Astrocyte of the spinal cord (primary cell): ENCODE measurements at regions not wholly inside any gene's neighbourhood (a gene's known extent, or its start where the extent isn't known, plus 50 kb on each side); places are given as distances from the start of the nearest gene placed in this dataset.

Experiments used
- DNase-seq: peaks from one replicate; pipeline ENCODE4 v3.0.0; 2011; ENCODE audit warnings: low read depth, low spot score
- H3K4me3 ChIP-seq: 2 replicates; pipeline ENCODE4 v1.5.1; 2011; ENCODE audit warnings: low read depth, mild to moderate bottlenecking, low read length, moderate library complexity
- in situ Hi-C: cut with HindIII; loops from 2 replicates; pipeline ENCODE4 v1.10.0; 2017; ENCODE audit warnings: low sequenced_read_pairs
- TF ChIP-seq, protein P1 (sequence below): IDR thresholded peaks from 2 replicates; pipeline ENCODE4 v1.5.1; 2012; ENCODE audit warnings: low read depth, mild to moderate bottlenecking, low read length, inconsistent platforms

GRCh38 chr14:65938738-65939137 is 526.2 kb downstream of the FUT8 start:
- TF ChIP-seq, protein P1, sequence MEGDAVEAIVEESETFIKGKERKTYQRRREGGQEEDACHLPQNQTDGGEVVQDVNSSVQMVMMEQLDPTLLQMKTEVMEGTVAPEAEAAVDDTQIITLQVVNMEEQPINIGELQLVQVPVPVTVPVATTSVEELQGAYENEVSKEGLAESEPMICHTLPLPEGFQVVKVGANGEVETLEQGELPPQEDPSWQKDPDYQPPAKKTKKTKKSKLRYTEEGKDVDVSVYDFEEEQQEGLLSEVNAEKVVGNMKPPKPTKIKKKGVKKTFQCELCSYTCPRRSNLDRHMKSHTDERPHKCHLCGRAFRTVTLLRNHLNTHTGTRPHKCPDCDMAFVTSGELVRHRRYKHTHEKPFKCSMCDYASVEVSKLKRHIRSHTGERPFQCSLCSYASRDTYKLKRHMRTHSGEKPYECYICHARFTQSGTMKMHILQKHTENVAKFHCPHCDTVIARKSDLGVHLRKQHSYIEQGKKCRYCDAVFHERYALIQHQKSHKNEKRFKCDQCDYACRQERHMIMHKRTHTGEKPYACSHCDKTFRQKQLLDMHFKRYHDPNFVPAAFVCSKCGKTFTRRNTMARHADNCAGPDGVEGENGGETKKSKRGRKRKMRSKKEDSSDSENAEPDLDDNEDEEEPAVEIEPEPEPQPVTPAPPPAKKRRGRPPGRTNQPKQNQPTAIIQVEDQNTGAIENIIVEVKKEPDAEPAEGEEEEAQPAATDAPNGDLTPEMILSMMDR = no peak
- DNase-seq = no peak
- in situ Hi-C loops = no loop called here
- no peak overlapping the region for H3K4me3 ChIP-seq

GRCh38 chr14:65939184-65939583 is 526.7 kb downstream of the FUT8 start:
- H3K4me3 ChIP-seq = no peak overlapping the region
- in situ Hi-C loops = no loop called here
- DNase-seq = no peak
- TF ChIP-seq, protein P1 = no peak

GRCh38 chr14:65940056-65940735 is 527.7 kb downstream of the FUT8 start:
- in situ Hi-C loops = no loop called here
- TF ChIP-seq, protein P1 = no peak
- no peak for DNase-seq
- H3K4me3 ChIP-seq = no peak overlapping the region

GRCh38 chr14:65941091-65941490 is 528.6 kb downstream of the FUT8 start:
- in situ Hi-C loops = no loop called here

DNA sequence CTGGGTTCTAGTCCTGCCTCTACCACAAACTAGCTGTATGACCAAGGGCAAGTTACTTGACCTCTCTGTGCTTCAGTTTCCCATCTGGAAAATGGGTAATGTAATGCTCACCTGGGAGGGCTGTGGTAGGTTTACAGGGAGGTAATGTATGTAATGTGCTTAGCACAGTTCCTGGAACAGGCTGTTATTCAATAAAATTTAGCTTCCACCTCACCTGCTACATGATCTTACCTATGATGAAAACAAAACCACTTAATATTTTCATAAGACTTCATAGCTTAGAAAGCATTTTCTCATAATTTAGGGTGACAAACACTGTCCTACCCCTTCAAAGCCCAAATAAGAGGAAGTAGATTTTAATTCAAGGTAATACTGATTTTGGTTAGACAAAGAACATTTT is 530.6 kb downstream of the FUT8 start:
- in situ Hi-C loops = no loop called here
- TF ChIP-seq, protein P1 = no peak
- DNase-seq = no peak
- no peak overlapping the region for H3K4me3 ChIP-seq

More at GRCh38 chr14:65941091-65941490, 528.6 kb downstream of the FUT8 start:
- H3K4me3 ChIP-seq = no peak overlapping the region
- no peak for DNase-seq
- TF ChIP-seq, protein P1 = no peak

GRCh38 chr14:65943916-65944410 is 531.4 kb downstream of the FUT8 start:
- no peak overlapping the region for H3K4me3 ChIP-seq
- TF ChIP-seq, protein P1 = no peak
- in situ Hi-C loops = no loop called here
- DNase-seq = no peak
